GM12878 (cell line): ENCODE measurements at regions not wholly inside any gene's neighbourhood (a gene's known extent, or its start where the extent isn't known, plus 50 kb on each side); places are given as distances from the start of the nearest gene placed in this dataset.

Source experiments
- ATAC-seq: fragments of 200-7000 bp; cut with Tn5 transposase; 3 replicates; pipeline ENCODE4 v1.9.1; 2020; ENCODE audit warnings: mild to moderate bottlenecking, moderate library complexity
- BruUV-seq: library from RNA; stranded (reverse); fragments of 400-500 nt; replicated peaks from 2 replicates; lab custom pipeline; 2021; lab: Mats Ljungman, UMichigan
- CTCF ChIA-PET: fragments of 300-600 bp; sonication (Branson Sonifier 250); formaldehyde crosslinking; extraction: SDS; loops from one replicate; lab custom pipeline; 2021; ENCODE audit warnings: inconsistent platforms; lab: Yijun Ruan, JAX
- POLR2A ChIA-PET: fragments of 350-600 bp; formaldehyde crosslinking; extraction: SDS; loops from one replicate; lab custom pipeline; 2021; ENCODE audit warnings: inconsistent platforms; lab: Charles Lee
- RAD21 ChIA-PET: fragments of 300-600 bp; sonication (Branson Sonifier 250); formaldehyde crosslinking; loops from one replicate; lab custom pipeline; 2023; ENCODE audit warnings: antibody characterized with exemption; ENCODE audit not compliant: unreplicated experiment; lab: Charles Lee
- SMC1A ChIA-PET: fragments of 300-600 bp; sonication (Branson Sonifier 250); formaldehyde crosslinking; loops from one replicate; lab custom pipeline; 2023; ENCODE audit not compliant: unreplicated experiment, uncharacterized antibody; lab: Charles Lee
- DNase-seq: peaks from one replicate; pipeline ENCODE4 v3.0.0-alpha.2; 2011; ENCODE audit warnings: low read depth, low spot score
- FAIRE-seq: peaks from 3 replicates; lab custom pipeline; 2011; peaks lifted over from hg19 to GRCh38; lab: Jason Lieb, UNC
- H2AFZ ChIP-seq: 2 replicates; pipeline ENCODE4 v1.6.0; 2011; ENCODE audit warnings: low read depth, low read length, control low read depth; ENCODE audit not compliant: control insufficient read depth
- H3K27ac ChIP-seq: 2 replicates; pipeline ENCODE4 v1.5.1; 2011; ENCODE audit warnings: control low read depth; ENCODE audit not compliant: control insufficient read depth, insufficient read depth
- H3K27me3 ChIP-seq, 2 experiments: replicated peaks in 1 of 2; 2 replicates each; pipeline versions ENCODE4 v1.6.0 to v1.6.1; 2011; ENCODE audit warnings: low read length in 1 of 2; ENCODE audit not compliant: control insufficient read depth in 2 of 2, insufficient read depth in 2 of 2
- H3K36me3 ChIP-seq, 2 experiments: 2 replicates each; pipeline ENCODE4 v1.5.1; 2011; ENCODE audit warnings: low read length in 1 of 2; ENCODE audit not compliant: control insufficient read depth in 2 of 2, insufficient read depth in 2 of 2
- H3K4me1 ChIP-seq: 2 replicates; pipeline ENCODE4 v1.6.1; 2011; ENCODE audit warnings: mild to moderate bottlenecking, low read length, moderate library complexity, mixed read lengths; ENCODE audit not compliant: control insufficient read depth, insufficient read depth
- H3K4me2 ChIP-seq: 2 replicates; pipeline ENCODE4 v1.6.0; 2011; ENCODE audit warnings: control low read depth; ENCODE audit not compliant: control insufficient read depth, insufficient read depth
- H3K4me3 ChIP-seq: fragments of 200-600 bp; sonication (generic); 2 replicates; pipeline ENCODE4 v1.5.1; 2016
- H3K79me2 ChIP-seq: 2 replicates; pipeline ENCODE4 v1.6.0; 2011; ENCODE audit warnings: low read length; ENCODE audit not compliant: control insufficient read depth, insufficient read depth
- H3K9ac ChIP-seq: 2 replicates; pipeline ENCODE4 v1.8.0; 2011; ENCODE audit warnings: low read length, control low read depth, mixed read lengths; ENCODE audit not compliant: control insufficient read depth, insufficient read depth
- H3K9me3 ChIP-seq: replicated peaks from 3 replicates; pipeline ENCODE4 v1.5.1; 2011; ENCODE audit warnings: mild to moderate bottlenecking, low read length; ENCODE audit not compliant: control insufficient read depth, insufficient read depth
- H4K20me1 ChIP-seq: 2 replicates; pipeline ENCODE4 v1.6.0; 2011; ENCODE audit not compliant: control insufficient read depth, insufficient read depth
- CREM ChIP-seq: IDR thresholded peaks from 2 replicates; pipeline ENCODE4 v1.6.1; 2014; ENCODE audit warnings: antibody characterized with exemption, low read depth
- KAT2A ChIP-seq: conservative IDR thresholded peaks from 2 replicates; pipeline ENCODE4 v1.6.1; 2011; ENCODE audit warnings: low read depth, low read length; ENCODE audit not compliant: control insufficient read depth
- NFYA ChIP-seq: IDR thresholded peaks from 2 replicates; pipeline ENCODE4 v1.6.1; 2011; ENCODE audit warnings: low read depth, mild to moderate bottlenecking, low read length, improper control_type of control experiment, borderline replicate concordance
- PML ChIP-seq: IDR thresholded peaks from 2 replicates; pipeline ENCODE4 v1.6.1; 2012; ENCODE audit warnings: low read length, inconsistent platforms
- RBBP5 ChIP-seq: fragments of 200-600 bp; sonication (generic); conservative IDR thresholded peaks from 2 replicates; pipeline ENCODE4 v1.6.1; 2016
- SMAD1 ChIP-seq: fragments of 450-650 bp; IDR thresholded peaks from 2 replicates; pipeline ENCODE4 v1.6.1; 2018; ENCODE audit warnings: mild to moderate bottlenecking, low read depth; ENCODE audit not compliant: partially characterized antibody
- SP1 ChIP-seq: IDR thresholded peaks from one replicate; pipeline ENCODE4 v1.6.1; 2011; ENCODE audit warnings: low read depth, low read length
- STAT1 ChIP-seq: fragments of 450-650 bp; conservative IDR thresholded peaks from 2 replicates; pipeline ENCODE4 v1.6.1; 2014; ENCODE audit warnings: antibody characterized with exemption, mild to moderate bottlenecking
- SUPT20H ChIP-seq: IDR thresholded peaks from 2 replicates; pipeline ENCODE4 v1.6.1; 2011; ENCODE audit warnings: low read depth, mild to moderate bottlenecking, low read length, moderate library complexity, borderline replicate concordance; ENCODE audit not compliant: control insufficient read depth
- WGBS: methylation state at CpG from one replicate; pipeline ENCODE4 v1.1.6; 2016; ENCODE audit warnings: low lambda C conversion rate; ENCODE audit not compliant: insufficient replicate concordance, insufficient coverage; ENCODE audit errors: missing lambda C conversion rate; 5-methylcytosine and 5-hydroxymethylcytosine counted together
- in situ Hi-C: fragments of 300-500 bp; cut with MboI; formaldehyde crosslinking; loops from 9 replicates; pipeline ENCODE4 v1.14.3; 2018; ENCODE audit warnings: mixed read lengths
- intact Hi-C: fragments of 100-400 bp; cut with micrococcal nuclease; formaldehyde crosslinking; loops from one replicate; pipeline ENCODE4 v1.14.2; 2022; ENCODE audit not compliant: unreplicated experiment
- TF ChIP-seq, protein P1 (sequence below): fragments of 450-650 bp; formaldehyde crosslinking; IDR thresholded peaks from 2 replicates; pipeline ENCODE4 v1.5.0; 2022; ENCODE audit warnings: mild to moderate bottlenecking, missing genetic modification characterization
- TF ChIP-seq, protein P2 (sequence below): IDR thresholded peaks from 2 replicates; pipeline ENCODE4 v1.6.1; 2011; ENCODE audit warnings: mild to moderate bottlenecking, low read depth, low read length, moderate library complexity; ENCODE audit not compliant: insufficient replicate concordance
- TF ChIP-seq, protein P3 (sequence below): fragments of 450-650 bp; IDR thresholded peaks from 2 replicates; pipeline ENCODE4 v1.6.1; 2016; ENCODE audit warnings: mild to moderate bottlenecking

DNA sequence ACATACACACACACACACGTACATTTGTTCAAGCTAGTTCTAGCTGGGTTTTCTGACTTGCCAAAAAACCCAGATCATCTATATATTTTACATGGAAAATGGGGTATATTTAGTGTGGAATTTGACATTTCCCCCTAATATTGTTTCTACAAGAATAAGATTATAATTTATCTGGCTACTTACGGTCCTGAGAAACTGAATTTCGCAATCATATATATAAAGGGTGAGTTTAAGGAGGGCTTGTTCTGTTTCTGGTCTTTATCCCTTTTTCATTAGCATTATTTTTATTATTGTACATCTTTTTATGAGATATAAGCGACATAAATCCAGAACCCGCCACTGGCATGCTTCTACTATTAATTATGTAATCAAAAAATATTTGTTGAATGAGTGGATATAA lies 528.9 kb downstream of the TMX3 start:
- no peak overlapping the region for H3K4me3 ChIP-seq
- intact Hi-C loops, result no loop called here
- no peak overlapping the region for H3K9ac ChIP-seq
- DNase-seq (no peak), ATAC-seq (no peak), FAIRE-seq (no peak)
- H3K9me3 ChIP-seq, result no peaks in the 10 kb centered on the region
- POLR2A ChIA-PET, result no interaction called here
- no peaks in the 10 kb centered on the region for H3K27me3 ChIP-seq
- RAD21 ChIA-PET, result no interaction called here
- TF ChIP-seq, protein P1, sequence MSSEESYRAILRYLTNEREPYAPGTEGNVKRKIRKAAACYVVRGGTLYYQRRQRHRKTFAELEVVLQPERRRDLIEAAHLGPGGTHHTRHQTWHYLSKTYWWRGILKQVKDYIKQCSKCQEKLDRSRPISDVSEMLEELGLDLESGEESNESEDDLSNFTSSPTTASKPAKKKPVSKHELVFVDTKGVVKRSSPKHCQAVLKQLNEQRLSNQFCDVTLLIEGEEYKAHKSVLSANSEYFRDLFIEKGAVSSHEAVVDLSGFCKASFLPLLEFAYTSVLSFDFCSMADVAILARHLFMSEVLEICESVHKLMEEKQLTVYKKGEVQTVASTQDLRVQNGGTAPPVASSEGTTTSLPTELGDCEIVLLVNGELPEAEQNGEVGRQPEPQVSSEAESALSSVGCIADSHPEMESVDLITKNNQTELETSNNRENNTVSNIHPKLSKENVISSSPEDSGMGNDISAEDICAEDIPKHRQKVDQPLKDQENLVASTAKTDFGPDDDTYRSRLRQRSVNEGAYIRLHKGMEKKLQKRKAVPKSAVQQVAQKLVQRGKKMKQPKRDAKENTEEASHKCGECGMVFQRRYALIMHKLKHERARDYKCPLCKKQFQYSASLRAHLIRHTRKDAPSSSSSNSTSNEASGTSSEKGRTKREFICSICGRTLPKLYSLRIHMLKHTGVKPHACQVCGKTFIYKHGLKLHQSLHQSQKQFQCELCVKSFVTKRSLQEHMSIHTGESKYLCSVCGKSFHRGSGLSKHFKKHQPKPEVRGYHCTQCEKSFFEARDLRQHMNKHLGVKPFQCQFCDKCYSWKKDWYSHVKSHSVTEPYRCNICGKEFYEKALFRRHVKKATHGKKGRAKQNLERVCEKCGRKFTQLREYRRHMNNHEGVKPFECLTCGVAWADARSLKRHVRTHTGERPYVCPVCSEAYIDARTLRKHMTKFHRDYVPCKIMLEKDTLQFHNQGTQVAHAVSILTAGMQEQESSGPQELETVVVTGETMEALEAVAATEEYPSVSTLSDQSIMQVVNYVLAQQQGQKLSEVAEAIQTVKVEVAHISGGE (CRISPR knock-in tag), result no peak
- no peak for TF ChIP-seq SUPT20H
- TF ChIP-seq RBBP5, result no peak
- no peak for TF ChIP-seq STAT1
- no peak for TF ChIP-seq SP1
- TF ChIP-seq, protein P2, sequence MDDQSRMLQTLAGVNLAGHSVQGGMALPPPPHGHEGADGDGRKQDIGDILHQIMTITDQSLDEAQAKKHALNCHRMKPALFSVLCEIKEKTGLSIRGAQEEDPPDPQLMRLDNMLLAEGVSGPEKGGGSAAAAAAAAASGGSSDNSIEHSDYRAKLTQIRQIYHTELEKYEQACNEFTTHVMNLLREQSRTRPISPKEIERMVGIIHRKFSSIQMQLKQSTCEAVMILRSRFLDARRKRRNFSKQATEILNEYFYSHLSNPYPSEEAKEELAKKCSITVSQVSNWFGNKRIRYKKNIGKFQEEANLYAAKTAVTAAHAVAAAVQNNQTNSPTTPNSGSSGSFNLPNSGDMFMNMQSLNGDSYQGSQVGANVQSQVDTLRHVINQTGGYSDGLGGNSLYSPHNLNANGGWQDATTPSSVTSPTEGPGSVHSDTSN, result no peak
- TF ChIP-seq KAT2A, result no peak
- no peak for TF ChIP-seq SMAD1
- TF ChIP-seq NFYA, result no peak
- TF ChIP-seq, protein P3, sequence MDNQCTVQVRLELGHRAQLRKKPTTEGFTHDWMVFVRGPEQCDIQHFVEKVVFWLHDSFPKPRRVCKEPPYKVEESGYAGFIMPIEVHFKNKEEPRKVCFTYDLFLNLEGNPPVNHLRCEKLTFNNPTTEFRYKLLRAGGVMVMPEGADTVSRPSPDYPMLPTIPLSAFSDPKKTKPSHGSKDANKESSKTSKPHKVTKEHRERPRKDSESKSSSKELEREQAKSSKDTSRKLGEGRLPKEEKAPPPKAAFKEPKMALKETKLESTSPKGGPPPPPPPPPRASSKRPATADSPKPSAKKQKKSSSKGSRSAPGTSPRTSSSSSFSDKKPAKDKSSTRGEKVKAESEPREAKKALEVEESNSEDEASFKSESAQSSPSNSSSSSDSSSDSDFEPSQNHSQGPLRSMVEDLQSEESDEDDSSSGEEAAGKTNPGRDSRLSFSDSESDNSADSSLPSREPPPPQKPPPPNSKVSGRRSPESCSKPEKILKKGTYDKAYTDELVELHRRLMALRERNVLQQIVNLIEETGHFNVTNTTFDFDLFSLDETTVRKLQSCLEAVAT, result no peak
- TF ChIP-seq CREM, result no peak
- no peak for TF ChIP-seq PML
- no peak overlapping the region for H3K27ac ChIP-seq
- no peaks in the 10 kb centered on the region for H3K79me2 ChIP-seq
- SMC1A ChIA-PET, result interaction anchor here (0.6 to 1.6 kb wide), 3 partner anchors 10 to 58 kb away, joined by 3 read pairs; no protein-coding TSS in a partner anchor
- no TSS peak for BruUV-seq
- in situ Hi-C loops, result no loop called here
- no peak overlapping the region for H3K4me2 ChIP-seq
- CTCF ChIA-PET, result no interaction called here
- no peaks in the 10 kb centered on the region for H3K36me3 ChIP-seq
- no peak overlapping the region for H2AFZ ChIP-seq
- 11% methylated on average over 5 of the region's 5 CpGs for WGBS
- no peaks in the 10 kb centered on the region for H3K4me1 ChIP-seq
- no peaks in the 10 kb centered on the region for H4K20me1 ChIP-seq
